Right lung (tissue), 2 donors: ENCODE measurements at regions not wholly inside any gene's neighbourhood (a gene's known extent, or its start where the extent isn't known, plus 50 kb on each side); places are given as distances from the start of the nearest gene placed in this dataset.
A peak's percentile ranks its signal among the peaks of the same experiment; 100 is the strongest.
"Not testable (repeated sequence)": the region's sequence is repeated elsewhere in the genome, so short reads cannot be mapped to it uniquely, and the experiment has no call there.

Source experiments
- DNase-seq, 2 donors: peaks; one replicate each; pipeline ENCODE4 v3.0.0-alpha.2; 2013

- DNase-seq, result no peak
Measured at GRCh38 chr2:58721912-58722591, 480.9 kb upstream of the FANCL start.

GRCh38 chr2:58720770-58721697 is 479.9 kb upstream of the FANCL start:
- no peak for DNase-seq

- DNase-seq, result no peak
Measured at GRCh38 chr2:58720033-58720769, 479.1 kb upstream of the FANCL start.

GRCh38 chr2:58715344-58715743 is 474.2 kb upstream of the FANCL start:
- DNase-seq, result no peak

GRCh38 chr2:58714238-58714637 is 473.1 kb upstream of the FANCL start:
- no peak for DNase-seq

GRCh38 chr2:58710795-58711279 is 469.7 kb upstream of the FANCL start:
- peak; percentile 11 to 23 for DNase-seq

GRCh38 chr2:58709687-58710354 is 468.7 kb upstream of the FANCL start:
- no peak for DNase-seq

- DNase-seq, result no peak
Measured at GRCh38 chr2:58709274-58709673, 468.1 kb upstream of the FANCL start.

GRCh38 chr2:58708565-58708964 is 467.4 kb upstream of the FANCL start:
- no peak for DNase-seq

- DNase-seq, result no peak
Measured at GRCh38 chr2:58702302-58702885, 461.3 kb upstream of the FANCL start.

- no peak for DNase-seq
Measured at GRCh38 chr2:58701688-58702301, 460.7 kb upstream of the FANCL start.

GRCh38 chr2:58700591-58700990 is 459.5 kb upstream of the FANCL start:
- DNase-seq, result no peak

- DNase-seq, result no peak
Measured at GRCh38 chr2:58699411-58699810, 458.3 kb upstream of the FANCL start.

GRCh38 chr2:58698620-58699019 is 457.5 kb upstream of the FANCL start:
- DNase-seq, result no peak

GRCh38 chr2:58694114-58694513 is 453.0 kb upstream of the FANCL start:
- DNase-seq, result not testable (repeated sequence)

- not testable (repeated sequence) for DNase-seq
Measured at GRCh38 chr2:58691041-58691440, 449.9 kb upstream of the FANCL start.

GRCh38 chr2:58688813-58689212 is 447.7 kb upstream of the FANCL start:
- no peak for DNase-seq

- DNase-seq, result no peak
Measured at GRCh38 chr2:58686776-58687175, 445.7 kb upstream of the FANCL start.

- DNase-seq, result no peak
Measured at GRCh38 chr2:58680755-58681310, 439.7 kb upstream of the FANCL start.

- DNase-seq, result no peak
Measured at GRCh38 chr2:58677748-58678147, 436.6 kb upstream of the FANCL start.
